ENCODE measurements at regions not wholly inside any gene's neighbourhood (a gene's known extent, or its start where the extent isn't known, plus 50 kb on each side); places are given as distances from the start of the nearest gene placed in this dataset.

GRCh38 chr3:86595696-86596095 is 395.3 kb downstream of the VGLL3 start:
- Histone ChIP-seq H3K36me3 (no peaks in the 10 kb centered on the region), H3K27ac (no peak overlapping the region), H3K4me3 (no peak overlapping the region), H3K9me3 (no peaks in the 10 kb centered on the region), H3K4me1 (no peaks in the 10 kb centered on the region), H3K27me3 (no peaks in the 10 kb centered on the region)
- ATAC-seq (ENCODE audit: low FRiP score in 2 of 2) (no peak), DNase-seq (no peak)
- WGBS, 2 donors = 74 to 81% methylated on average over 3 of the region's 3 CpGs
- TF ChIP-seq CTCF (IDR thresholded peaks at IDR 0.05) (no peak), EP300 (IDR thresholded peaks at IDR 0.05) (no peak), POLR2A (IDR thresholded peaks at IDR 0.05) (no peak), POLR2AphosphoS5 (IDR thresholded peaks at IDR 0.05) (no peak)

- WGBS, 2 donors = 37 to 43% methylated on average over 1 of the region's 1 CpG
- H3K27ac ChIP-seq = no peak overlapping the region
- ATAC-seq (ENCODE audit: low FRiP score in 2 of 2) = no peak
Observed at GRCh38 chr3:86594838-86595237, 396.1 kb downstream of the VGLL3 start.

GRCh38 chr3:86578071-86578470 is 412.9 kb downstream of the VGLL3 start:
- H3K4me1 ChIP-seq = no peaks in the 10 kb centered on the region
- no peaks in the 10 kb centered on the region for H3K9me3 ChIP-seq
- H3K27me3 ChIP-seq = no peaks in the 10 kb centered on the region
- DNase-seq (no peak), ATAC-seq (ENCODE audit: low FRiP score in 2 of 2) (peak in 1 of 2 donors; percentile 15)
- TF ChIP-seq POLR2A (IDR thresholded peaks at IDR 0.05) (no peak), CTCF (IDR thresholded peaks at IDR 0.05) (no peak), POLR2AphosphoS5 (IDR thresholded peaks at IDR 0.05) (no peak), EP300 (IDR thresholded peaks at IDR 0.05) (no peak)
- no peak overlapping the region for H3K4me3 ChIP-seq
- 17 to 49% methylated on average over 1 to 2 of the region's 2 CpGs for WGBS, 2 donors
- H3K36me3 ChIP-seq = no peaks in the 10 kb centered on the region
- no peak overlapping the region for H3K27ac ChIP-seq

More at GRCh38 chr3:86594838-86595237, 396.1 kb downstream of the VGLL3 start:
- Histone ChIP-seq H3K4me3 (no peak overlapping the region), H3K4me1 (no peaks in the 10 kb centered on the region), H3K36me3 (no peaks in the 10 kb centered on the region), H3K27me3 (no peaks in the 10 kb centered on the region), H3K9me3 (no peaks in the 10 kb centered on the region)
- DNase-seq = no peak
- TF ChIP-seq CTCF (IDR thresholded peaks at IDR 0.05) (no peak), EP300 (IDR thresholded peaks at IDR 0.05) (no peak), POLR2A (IDR thresholded peaks at IDR 0.05) (no peak), POLR2AphosphoS5 (IDR thresholded peaks at IDR 0.05) (no peak)

- H3K36me3 ChIP-seq = no peaks in the 10 kb centered on the region
- H3K4me1 ChIP-seq = no peaks in the 10 kb centered on the region
- no peak overlapping the region for H3K27ac ChIP-seq
- no peak for DNase-seq
- no peaks in the 10 kb centered on the region for H3K27me3 ChIP-seq
- WGBS, 2 donors = 22 to 23% methylated on average over 2 of the region's 2 CpGs
- H3K9me3 ChIP-seq = no peaks in the 10 kb centered on the region
- no peak overlapping the region for H3K4me3 ChIP-seq
- TF ChIP-seq POLR2AphosphoS5 (IDR thresholded peaks at IDR 0.05) (no peak), POLR2A (IDR thresholded peaks at IDR 0.05) (no peak), CTCF (IDR thresholded peaks at IDR 0.05) (peak in 2 of 6 experiments; percentile 13 to 32), EP300 (IDR thresholded peaks at IDR 0.05) (no peak)
- ATAC-seq (ENCODE audit: low FRiP score in 2 of 2) = no peak
Observed at GRCh38 chr3:86563400-86563970, 427.5 kb downstream of the VGLL3 start.

GRCh38 chr3:86562090-86562489 is 428.9 kb downstream of the VGLL3 start:
- TF ChIP-seq CTCF (IDR thresholded peaks at IDR 0.05) = no peak
- TF ChIP-seq EP300 (IDR thresholded peaks at IDR 0.05) = no peak
- TF ChIP-seq POLR2AphosphoS5 (IDR thresholded peaks at IDR 0.05) = no peak
- no peak for TF ChIP-seq POLR2A (IDR thresholded peaks at IDR 0.05)
- Histone ChIP-seq H3K9me3 (no peaks in the 10 kb centered on the region), H3K27me3 (no peaks in the 10 kb centered on the region), H3K4me1 (no peaks in the 10 kb centered on the region), H3K4me3 (no peak overlapping the region), H3K36me3 (no peaks in the 10 kb centered on the region), H3K27ac (no peak overlapping the region)
- ATAC-seq (ENCODE audit: low FRiP score in 2 of 2) (no peak), DNase-seq (no peak)
- WGBS, 2 donors = 43 to 50% methylated on average over 1 of the region's 1 CpG
